H9 (cell line): ENCODE measurements at regions not wholly inside any gene's neighbourhood (a gene's known extent, or its start where the extent isn't known, plus 50 kb on each side); places are given as distances from the start of the nearest gene placed in this dataset.
"Not testable (repeated sequence)": the region's sequence is repeated elsewhere in the genome, so short reads cannot be mapped to it uniquely, and the experiment has no call there.

ENCODE experiments used
- DNase-seq: peaks from one replicate; pipeline ENCODE4 v3.0.0-alpha.2; 2017
- H2AFZ ChIP-seq: one replicate; pipeline ENCODE4 v1.6.1; 2013; ENCODE audit warnings: mild to moderate bottlenecking, low read length, control low read depth, moderate library complexity
- H2AK5ac ChIP-seq: 2 replicates; pipeline ENCODE4 v1.6.1; 2013; ENCODE audit warnings: low read length, control low read depth, mixed read lengths; ENCODE audit not compliant: insufficient read length
- H2BK120ac ChIP-seq: one replicate; pipeline ENCODE4 v1.6.1; 2013; ENCODE audit warnings: low read depth, mild to moderate bottlenecking, low read length, control low read depth, inconsistent platforms; ENCODE audit not compliant: poor library complexity, severe bottlenecking
- H2BK12ac ChIP-seq: 2 replicates; pipeline ENCODE4 v1.6.1; 2013; ENCODE audit warnings: low read length, control low read depth, mixed read lengths, low read depth; ENCODE audit not compliant: insufficient read length
- H2BK15ac ChIP-seq: 2 replicates; pipeline ENCODE4 v1.6.1; 2013; ENCODE audit warnings: low read depth, low read length, control low read depth
- H2BK20ac ChIP-seq: one replicate; pipeline ENCODE4 v1.6.1; 2013; ENCODE audit warnings: low read depth, mild to moderate bottlenecking, low read length, control low read depth, inconsistent platforms; ENCODE audit not compliant: poor library complexity, severe bottlenecking
- H2BK5ac ChIP-seq: 2 replicates; pipeline ENCODE4 v1.6.1; 2013; ENCODE audit warnings: low read length, control low read depth, mixed read lengths; ENCODE audit not compliant: insufficient read length
- H3K14ac ChIP-seq: 2 replicates; pipeline ENCODE4 v1.6.1; 2013; ENCODE audit warnings: low read length, control low read depth; ENCODE audit not compliant: insufficient read depth
- H3K18ac ChIP-seq: 2 replicates; pipeline ENCODE4 v1.6.1; 2013; ENCODE audit warnings: low read depth, mild to moderate bottlenecking, mixed read lengths, low read length, control low read depth; ENCODE audit not compliant: insufficient read length
- H3K23ac ChIP-seq: 2 replicates; pipeline ENCODE4 v1.6.1; 2013; ENCODE audit warnings: low read length, control low read depth, mixed read lengths, low read depth; ENCODE audit not compliant: insufficient read length
- H3K23me2 ChIP-seq: 2 replicates; pipeline ENCODE4 v1.6.1; 2013; ENCODE audit warnings: low read depth, mild to moderate bottlenecking, mixed read lengths, low read length, control low read depth; ENCODE audit not compliant: insufficient read length, poor library complexity, severe bottlenecking
- H3K27ac ChIP-seq: 2 replicates; pipeline ENCODE4 v1.5.1; 2013; ENCODE audit warnings: low read length, control low read depth, mixed read lengths, low read depth; ENCODE audit not compliant: insufficient read length
- H3K27me3 ChIP-seq: 2 replicates; pipeline ENCODE4 v1.6.1; 2013; ENCODE audit warnings: low read length, control low read depth, inconsistent platforms; ENCODE audit not compliant: insufficient read depth
- H3K4ac ChIP-seq: 2 replicates; pipeline ENCODE4 v1.6.1; 2013; ENCODE audit warnings: low read depth, mild to moderate bottlenecking, control low read depth, inconsistent platforms, low read length, moderate library complexity
- H3K4me1 ChIP-seq: 2 replicates; pipeline ENCODE4 v1.6.1; 2013; ENCODE audit warnings: low read length, control low read depth, inconsistent platforms; ENCODE audit not compliant: insufficient read depth
- H3K4me2 ChIP-seq: 2 replicates; pipeline ENCODE4 v1.6.1; 2013; ENCODE audit warnings: low read length, control low read depth, mixed read lengths; ENCODE audit not compliant: insufficient read length, insufficient read depth
- H3K56ac ChIP-seq: 2 replicates; pipeline ENCODE4 v1.6.1; 2013; ENCODE audit warnings: low read depth, mild to moderate bottlenecking, mixed read lengths, low read length, control low read depth; ENCODE audit not compliant: insufficient read length
- H3K79me1 ChIP-seq: 2 replicates; pipeline ENCODE4 v1.6.1; 2013; ENCODE audit warnings: low read depth, mild to moderate bottlenecking, moderate library complexity, low read length, control low read depth, inconsistent platforms; ENCODE audit not compliant: insufficient read depth, poor library complexity, severe bottlenecking
- H3K79me2 ChIP-seq: 2 replicates; pipeline ENCODE4 v1.6.1; 2013; ENCODE audit warnings: low read length, control low read depth, inconsistent platforms; ENCODE audit not compliant: insufficient read depth
- H3K9ac ChIP-seq: 2 replicates; pipeline ENCODE4 v1.6.1; 2013; ENCODE audit warnings: low read length, control low read depth, mixed read lengths; ENCODE audit not compliant: insufficient read length; ENCODE audit errors: extremely low read depth
- H3K9me3 ChIP-seq: one replicate; pipeline ENCODE4 v1.6.1; 2013; ENCODE audit warnings: low read depth, low read length, inconsistent platforms; ENCODE audit not compliant: control insufficient read depth
- H3T11ph ChIP-seq: one replicate; pipeline ENCODE4 v1.6.1; 2013; ENCODE audit warnings: mild to moderate bottlenecking, low read length, control low read depth, inconsistent platforms
- H4K20me1 ChIP-seq: one replicate; pipeline ENCODE4 v1.6.1; 2013; ENCODE audit not compliant: control insufficient read depth, insufficient read length, insufficient read depth
- H4K5ac ChIP-seq: 2 replicates; pipeline ENCODE4 v1.6.1; 2013; ENCODE audit warnings: low read depth, mild to moderate bottlenecking, mixed read lengths, low read length, control low read depth; ENCODE audit not compliant: insufficient read length
- H4K8ac ChIP-seq: replicated peaks from 2 replicates; pipeline ENCODE4 v1.6.1; 2013; ENCODE audit warnings: low read length, control low read depth, mixed read lengths, low read depth; ENCODE audit not compliant: insufficient read length
- H4K91ac ChIP-seq: 2 replicates; pipeline ENCODE4 v1.6.1; 2013; ENCODE audit warnings: low read depth, mild to moderate bottlenecking, moderate library complexity, mixed read lengths, low read length, control low read depth; ENCODE audit not compliant: insufficient read length
- H3K27ac Mint-ChIP-seq, 3 experiments: 2 replicates in 2 of 3; 3 replicates in 1 of 3; pipeline ENCODE4 v1.8.0; 2020 to 2021; ENCODE audit warnings: mixed read lengths in 3 of 3, mild to moderate bottlenecking in 1 of 3, moderate library complexity in 1 of 3
- H3K27me3 Mint-ChIP-seq: 2 replicates; pipeline ENCODE4 v1.8.0; 2021; ENCODE audit warnings: low read depth, mild to moderate bottlenecking, moderate library complexity, mixed read lengths
- H3K36me3 Mint-ChIP-seq, 3 experiments: 2 replicates in 2 of 3; 3 replicates in 1 of 3; pipeline ENCODE4 v1.8.0; 2020 to 2021; ENCODE audit warnings: low read depth in 3 of 3, mixed read lengths in 3 of 3; ENCODE audit not compliant: insufficient read depth in 1 of 3
- H3K4me1 Mint-ChIP-seq, 2 experiments: 2 replicates each; pipeline ENCODE4 v1.8.0; 2020; ENCODE audit warnings: mixed read lengths in 2 of 2
- H3K4me3 Mint-ChIP-seq, 2 experiments: 2 replicates in 1 of 2; 3 replicates in 1 of 2; pipeline ENCODE4 v1.8.0; 2020 to 2021; ENCODE audit warnings: mild to moderate bottlenecking in 2 of 2, mixed read lengths in 2 of 2, moderate library complexity in 1 of 2
- H3K9me3 Mint-ChIP-seq, 2 experiments: 2 replicates in 1 of 2; 3 replicates in 1 of 2; pipeline ENCODE4 v1.8.0; 2020; ENCODE audit warnings: mild to moderate bottlenecking in 2 of 2, mixed read lengths in 2 of 2, moderate library complexity in 1 of 2
- CTCF ChIP-seq: fragments of 200-600 bp; sonication (generic); conservative IDR thresholded peaks from 3 replicates; pipeline ENCODE4 v1.8.0; 2021; ENCODE audit warnings: antibody characterized with exemption, mild to moderate bottlenecking
- WGBS: extraction: QIAGEN DNeasy Blood & Tissue Kit; methylation state at CpG from one replicate; pipeline ENCODE4 v1.1.7; 2013; ENCODE audit warnings: missing lambda C conversion rate, low lambda C conversion rate, mixed read lengths; ENCODE audit not compliant: insufficient read length; ENCODE audit errors: extremely low coverage; 5-methylcytosine and 5-hydroxymethylcytosine counted together

- no peak overlapping the region for H2AK5ac ChIP-seq
- no peak overlapping the region for H3K23ac ChIP-seq
- no peak overlapping the region for H2BK20ac ChIP-seq
- H3T11ph ChIP-seq, result no peak overlapping the region
- peaks cover 29 to 64% of the 10 kb centered on the region in 2 experiments for H3K9me3 Mint-ChIP-seq
- H3K56ac ChIP-seq, result no peak overlapping the region
- no peak overlapping the region for H3K27ac Mint-ChIP-seq
- no peak overlapping the region for H2BK15ac ChIP-seq
- H3K4me2 ChIP-seq, result no peak overlapping the region
- H4K20me1 ChIP-seq, result no peaks in the 10 kb centered on the region
- H3K9ac ChIP-seq, result no peak overlapping the region
- H3K9me3 ChIP-seq, result peaks cover 7% of the 10 kb centered on the region
- no peak overlapping the region for H3K4me3 Mint-ChIP-seq
- no peak overlapping the region for H2BK5ac ChIP-seq
- no peak overlapping the region for H4K8ac ChIP-seq
- H3K4me1 Mint-ChIP-seq, result no peaks in the 10 kb centered on the region
- H3K14ac ChIP-seq, result no peak overlapping the region
- TF ChIP-seq CTCF, result no peak
- H3K27ac ChIP-seq, result no peak overlapping the region
- no CpG with 5 or more reads among the region's 13 CpGs for WGBS
- H3K27me3 Mint-ChIP-seq, result no peaks in the 10 kb centered on the region
- no peaks in the 10 kb centered on the region for H3K79me1 ChIP-seq
- H4K91ac ChIP-seq, result no peak overlapping the region
- no peaks in the 10 kb centered on the region for H3K27me3 ChIP-seq
- H2BK12ac ChIP-seq, result no peak overlapping the region
- no peaks in the 10 kb centered on the region for H3K23me2 ChIP-seq
- no peak overlapping the region for H4K5ac ChIP-seq
- H3K4ac ChIP-seq, result no peak overlapping the region
- H3K79me2 ChIP-seq, result no peaks in the 10 kb centered on the region
- H3K4me1 ChIP-seq, result no peaks in the 10 kb centered on the region
- no peak for DNase-seq
- no peak overlapping the region for H2BK120ac ChIP-seq
- H2AFZ ChIP-seq, result no peak overlapping the region
- no peak overlapping the region for H3K18ac ChIP-seq
- no peaks in the 10 kb centered on the region; a peak in 1 of 7 replicates for H3K36me3 Mint-ChIP-seq
Measured at GRCh38 chrX:81412428-81412827, 210.5 kb downstream of the SH3BGRL start.

DNA sequence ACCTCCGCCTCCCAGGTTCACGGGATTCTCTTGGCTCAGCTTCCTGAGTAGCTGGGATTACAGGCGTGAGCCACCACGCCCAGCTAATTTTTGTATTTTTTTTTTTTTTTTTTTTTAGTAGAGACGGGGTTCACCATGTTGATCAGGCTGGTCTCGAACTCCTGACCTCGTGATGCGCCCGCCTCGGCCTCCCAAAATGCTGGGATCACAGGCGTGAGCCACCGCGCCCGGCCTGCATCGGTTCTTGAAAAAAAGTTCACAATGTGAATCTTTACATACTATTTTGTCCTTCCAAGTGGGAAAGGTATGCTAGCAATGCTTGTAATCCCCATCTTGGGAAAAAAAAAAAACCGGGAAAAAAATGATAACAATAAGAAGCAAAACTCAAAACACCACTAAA lies 211.0 kb downstream of the SH3BGRL start:
- H3K18ac ChIP-seq, H3K23me2 ChIP-seq, H2BK120ac ChIP-seq, H3K23ac ChIP-seq, H3K56ac ChIP-seq, H3K4me2 ChIP-seq, H3K4me1 ChIP-seq, H3K9me3 ChIP-seq, H3K4me3 Mint-ChIP-seq, H4K91ac ChIP-seq, H4K5ac ChIP-seq, H3K27me3 Mint-ChIP-seq, H2AFZ ChIP-seq, H3T11ph ChIP-seq, H3K9ac ChIP-seq, DNase-seq, H3K4ac ChIP-seq, H3K14ac ChIP-seq, H3K79me1 ChIP-seq, H3K27me3 ChIP-seq, H3K79me2 ChIP-seq, H2AK5ac ChIP-seq, H3K36me3 Mint-ChIP-seq, H2BK12ac ChIP-seq, H2BK5ac ChIP-seq, H3K27ac ChIP-seq, H4K8ac ChIP-seq, H2BK20ac ChIP-seq, H2BK15ac ChIP-seq, H3K4me1 Mint-ChIP-seq, H3K27ac Mint-ChIP-seq, H4K20me1 ChIP-seq: not testable (repeated sequence)
- WGBS, result no CpG with 5 or more reads among the region's 16 CpGs
- H3K9me3 Mint-ChIP-seq, result peaks cover 29 to 66% of the 10 kb centered on the region in 2 experiments
